DND-41 (cell line): ENCODE measurements at regions not wholly inside any gene's neighbourhood (a gene's known extent, or its start where the extent isn't known, plus 50 kb on each side); places are given as distances from the start of the nearest gene placed in this dataset.

Experiments
- EZH2 ChIP-seq: IDR thresholded peaks from 3 replicates; pipeline ENCODE4 v1.6.1; 2012; ENCODE audit warnings: borderline replicate concordance, low read depth, mild to moderate bottlenecking, moderate library complexity, low read length, inconsistent platforms; ENCODE audit not compliant: severe bottlenecking
- TF ChIP-seq, protein P1 (sequence below): IDR thresholded peaks from 2 replicates; pipeline ENCODE4 v1.5.1; 2012; ENCODE audit warnings: borderline replicate concordance, low read length, moderate library complexity, mild to moderate bottlenecking; ENCODE audit not compliant: poor library complexity, severe bottlenecking; ENCODE audit errors: extremely low read depth

DNA sequence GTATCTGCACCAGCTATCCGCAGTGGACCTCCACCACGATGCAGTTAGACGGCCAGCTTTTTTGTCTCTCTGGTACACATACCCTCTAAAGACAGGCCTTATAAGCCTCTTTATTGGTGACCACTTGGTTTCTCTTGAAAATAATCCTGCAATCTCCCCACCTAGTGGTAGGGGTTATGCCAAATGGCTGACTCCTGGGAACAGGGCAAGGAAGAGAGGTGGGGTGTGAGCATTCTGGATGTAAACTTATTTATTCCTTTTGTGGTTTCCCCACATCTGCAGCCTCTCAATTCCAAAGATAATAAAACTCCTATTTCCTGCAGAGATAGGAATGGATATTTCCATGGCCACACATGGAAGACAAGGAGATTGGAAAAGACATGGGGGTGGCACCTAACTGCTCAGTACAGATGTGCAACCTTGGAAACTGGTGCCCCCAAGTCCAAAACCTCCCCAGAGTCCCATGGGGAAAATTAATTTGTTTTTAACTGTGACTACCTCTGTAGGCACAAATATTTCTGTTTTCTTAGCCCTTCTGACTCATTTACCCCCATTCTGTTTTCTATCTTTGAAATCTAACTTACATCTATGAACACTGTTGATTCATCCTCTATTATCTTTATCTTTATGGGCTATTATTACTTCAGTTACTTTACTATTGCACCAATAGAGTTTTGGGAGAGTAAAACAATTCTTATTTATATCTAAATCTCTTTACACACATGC, 112.7 kb upstream of the TSHZ3 start:
- TF ChIP-seq, protein P1, sequence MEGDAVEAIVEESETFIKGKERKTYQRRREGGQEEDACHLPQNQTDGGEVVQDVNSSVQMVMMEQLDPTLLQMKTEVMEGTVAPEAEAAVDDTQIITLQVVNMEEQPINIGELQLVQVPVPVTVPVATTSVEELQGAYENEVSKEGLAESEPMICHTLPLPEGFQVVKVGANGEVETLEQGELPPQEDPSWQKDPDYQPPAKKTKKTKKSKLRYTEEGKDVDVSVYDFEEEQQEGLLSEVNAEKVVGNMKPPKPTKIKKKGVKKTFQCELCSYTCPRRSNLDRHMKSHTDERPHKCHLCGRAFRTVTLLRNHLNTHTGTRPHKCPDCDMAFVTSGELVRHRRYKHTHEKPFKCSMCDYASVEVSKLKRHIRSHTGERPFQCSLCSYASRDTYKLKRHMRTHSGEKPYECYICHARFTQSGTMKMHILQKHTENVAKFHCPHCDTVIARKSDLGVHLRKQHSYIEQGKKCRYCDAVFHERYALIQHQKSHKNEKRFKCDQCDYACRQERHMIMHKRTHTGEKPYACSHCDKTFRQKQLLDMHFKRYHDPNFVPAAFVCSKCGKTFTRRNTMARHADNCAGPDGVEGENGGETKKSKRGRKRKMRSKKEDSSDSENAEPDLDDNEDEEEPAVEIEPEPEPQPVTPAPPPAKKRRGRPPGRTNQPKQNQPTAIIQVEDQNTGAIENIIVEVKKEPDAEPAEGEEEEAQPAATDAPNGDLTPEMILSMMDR: no peak
- TF ChIP-seq EZH2: no peak
